NOMO-1 treated with dmso at 0.1 percent for 144 hours (cell line): ENCODE measurements at regions not wholly inside any gene's neighbourhood (a gene's known extent, or its start where the extent isn't known, plus 50 kb on each side); places are given as distances from the start of the nearest gene placed in this dataset.

Experiments used
- DNase-seq: peaks from one replicate; lab custom pipeline; 2025; ENCODE audit not compliant: unreplicated experiment; lab: John Stamatoyannopoulos, UW

- DNase-seq = no peak
These were observed 252.7 kb upstream of the CELF2 start for GRCh38 chr10:10765017-10765416.

GRCh38 chr10:10772411-10772810, 245.3 kb upstream of the CELF2 start:
- DNase-seq = no peak

- DNase-seq = no peak
These were observed 244.7 kb upstream of the CELF2 start for GRCh38 chr10:10772874-10773508.

- DNase-seq = no peak
These were observed 243.3 kb upstream of the CELF2 start for GRCh38 chr10:10774416-10774815.

GRCh38 chr10:10776363-10776762, 241.3 kb upstream of the CELF2 start:
- DNase-seq = no peak

GRCh38 chr10:10777279-10777678, 240.4 kb upstream of the CELF2 start:
- DNase-seq = no peak

GRCh38 chr10:10777723-10778122, 239.9 kb upstream of the CELF2 start:
- DNase-seq = no peak

- no peak for DNase-seq
These were observed 238.7 kb upstream of the CELF2 start for GRCh38 chr10:10778959-10779358.

- no peak for DNase-seq
These were observed 238.2 kb upstream of the CELF2 start for GRCh38 chr10:10779511-10779910.

- DNase-seq = no peak
These were observed 236.9 kb upstream of the CELF2 start for GRCh38 chr10:10780746-10781145.

- DNase-seq = no peak
These were observed 235.1 kb upstream of the CELF2 start for GRCh38 chr10:10782603-10783002.

GRCh38 chr10:10785627-10786026, 232.0 kb upstream of the CELF2 start:
- DNase-seq = peak; percentile 17

- DNase-seq = peak; percentile 60
These were observed 231.3 kb upstream of the CELF2 start for GRCh38 chr10:10786109-10787090.

GRCh38 chr10:10787586-10787985, 230.1 kb upstream of the CELF2 start:
- no peak for DNase-seq

- DNase-seq = peak; percentile 53
These were observed 228.9 kb upstream of the CELF2 start for GRCh38 chr10:10788761-10789160.

GRCh38 chr10:10791869-10792268, 225.8 kb upstream of the CELF2 start:
- no peak for DNase-seq

GRCh38 chr10:10792681-10793080, 225.0 kb upstream of the CELF2 start:
- DNase-seq = no peak

- no peak for DNase-seq
These were observed 223.6 kb upstream of the CELF2 start for GRCh38 chr10:10794046-10794445.

- no peak for DNase-seq
These were observed 222.9 kb upstream of the CELF2 start for GRCh38 chr10:10794791-10795191.

- no peak for DNase-seq
These were observed 221.5 kb upstream of the CELF2 start for GRCh38 chr10:10796061-10796773.

- DNase-seq = no peak
These were observed 220.8 kb upstream of the CELF2 start for GRCh38 chr10:10796774-10797415.
